GM12874 (cell line): ENCODE measurements at regions not wholly inside any gene's neighbourhood (a gene's known extent, or its start where the extent isn't known, plus 50 kb on each side); places are given as distances from the start of the nearest gene placed in this dataset.

Experiments used
- CTCF ChIP-seq: IDR thresholded peaks from 2 replicates; pipeline ENCODE4 v1.5.1; 2011; ENCODE audit warnings: low read depth, mild to moderate bottlenecking, control low read depth, low read length, moderate library complexity; ENCODE audit not compliant: insufficient read depth

- no peak for TF ChIP-seq CTCF
Measured at GRCh38 chr5:60435808-60436207, 264.2 kb downstream of the DEPDC1B start.

GRCh38 chr5:60417500-60418181, 282.3 kb downstream of the DEPDC1B start:
- TF ChIP-seq CTCF: no peak

GRCh38 chr5:60415443-60415842, 284.5 kb downstream of the DEPDC1B start:
- no peak for TF ChIP-seq CTCF

- no peak for TF ChIP-seq CTCF
Measured at GRCh38 chr5:60410427-60410826, 289.5 kb downstream of the DEPDC1B start.

GRCh38 chr5:60404171-60404570, 295.8 kb downstream of the DEPDC1B start:
- TF ChIP-seq CTCF: no peak

GRCh38 chr5:60403343-60404006, 296.5 kb downstream of the DEPDC1B start:
- no peak for TF ChIP-seq CTCF

GRCh38 chr5:60402161-60402785, 297.7 kb downstream of the DEPDC1B start:
- TF ChIP-seq CTCF: no peak
